PC-9 (cell line): ENCODE measurements at regions not wholly inside any gene's neighbourhood (a gene's known extent, or its start where the extent isn't known, plus 50 kb on each side); places are given as distances from the start of the nearest gene placed in this dataset.

Experiments used
- CTCF ChIP-seq: fragments of 200-600 bp; sonication (generic); conservative IDR thresholded peaks from 2 replicates; pipeline ENCODE4 v1.6.1; 2017; ENCODE audit warnings: mixed run types, antibody characterized with exemption, mild to moderate bottlenecking, moderate library complexity
- EZH2 ChIP-seq: fragments of 200-600 bp; sonication (generic); IDR thresholded peaks from 2 replicates; pipeline ENCODE4 v1.8.0; 2017; ENCODE audit warnings: antibody characterized with exemption, low read depth

- TF ChIP-seq CTCF = no peak
- no peak for TF ChIP-seq EZH2
Measured at GRCh38 chr2:144071461-144071860, 448.5 kb downstream of the ZEB2 start.
